GM12875 (cell line): ENCODE measurements at regions not wholly inside any gene's neighbourhood (a gene's known extent, or its start where the extent isn't known, plus 50 kb on each side); places are given as distances from the start of the nearest gene placed in this dataset.
A peak's percentile ranks its signal among the peaks of the same experiment; 100 is the strongest.

Experiments
- H3K4me3 ChIP-seq: one replicate; pipeline ENCODE4 v1.5.1; 2011; ENCODE audit warnings: low read depth, low read length, control low read depth
- CTCF ChIP-seq: IDR thresholded peaks from 2 replicates; pipeline ENCODE4 v1.5.1; 2011; ENCODE audit warnings: low read depth, mild to moderate bottlenecking, control low read depth, inconsistent platforms, low read length, moderate library complexity, borderline replicate concordance; ENCODE audit not compliant: insufficient read depth

GRCh38 chr2:59586176-59586575 is 967.3 kb downstream of the BCL11A start:
- no peak overlapping the region for H3K4me3 ChIP-seq
- no peak for TF ChIP-seq CTCF

- TF ChIP-seq CTCF = no peak
- H3K4me3 ChIP-seq = no peak overlapping the region
Observed at GRCh38 chr2:59585655-59586054, 967.8 kb downstream of the BCL11A start.

GRCh38 chr2:59584958-59585357 is 968.5 kb downstream of the BCL11A start:
- TF ChIP-seq CTCF = peak; percentile 51; the same call in 1 of the 2 replicates

GRCh38 chr2:59583173-59583765 is 970.2 kb downstream of the BCL11A start:
- TF ChIP-seq CTCF = no peak
- H3K4me3 ChIP-seq = no peak overlapping the region

More at GRCh38 chr2:59584958-59585357, 968.5 kb downstream of the BCL11A start:
- H3K4me3 ChIP-seq = no peak overlapping the region

GRCh38 chr2:59578349-59578748 is 975.1 kb downstream of the BCL11A start:
- H3K4me3 ChIP-seq = no peak overlapping the region
- no peak for TF ChIP-seq CTCF

- no peak for TF ChIP-seq CTCF
- H3K4me3 ChIP-seq = no peak overlapping the region
Observed at GRCh38 chr2:59575191-59575590, 978.3 kb downstream of the BCL11A start.

GRCh38 chr2:59572227-59572626 is 981.2 kb downstream of the BCL11A start:
- TF ChIP-seq CTCF = no peak
- H3K4me3 ChIP-seq = no peak overlapping the region
